Panc1 (cell line): ENCODE measurements at regions not wholly inside any gene's neighbourhood (a gene's known extent, or its start where the extent isn't known, plus 50 kb on each side); places are given as distances from the start of the nearest gene placed in this dataset.

Experiments
- ATAC-seq: fragments of 200-7000 bp; cut with Tn5 transposase; 2 replicates; pipeline ENCODE4 v1.9.1; 2020; ENCODE audit warnings: mild to moderate bottlenecking, moderate library complexity
- BruUV-seq: library from RNA; stranded (reverse); fragments of 400-500 nt; replicated peaks from 2 replicates; lab custom pipeline; 2021; lab: Mats Ljungman, UMichigan
- CTCF ChIA-PET: fragments of 300-600 bp; sonication (Branson Sonifier 250); formaldehyde crosslinking; loops from one replicate; lab custom pipeline; 2022; ENCODE audit warnings: antibody characterized with exemption; lab: Charles Lee
- POLR2A ChIA-PET: fragments of 300-600 bp; sonication (Branson Sonifier 250); formaldehyde crosslinking; loops from one replicate; lab custom pipeline; 2022; ENCODE audit warnings: antibody characterized with exemption; lab: Charles Lee
- DNase-seq: peaks from one replicate; pipeline ENCODE4 v3.0.0-alpha.2; 2010; ENCODE audit warnings: low read depth, low spot score
- H3K27ac ChIP-seq: 2 replicates; pipeline ENCODE4 v1.5.1; 2011; ENCODE audit warnings: mild to moderate bottlenecking, low read length, inconsistent platforms
- H3K27me3 ChIP-seq: fragments of 200-500 bp; sonication (Bioruptor generic); 2 replicates; pipeline ENCODE4 v1.6.0; 2014; ENCODE audit warnings: low read length, inconsistent platforms; ENCODE audit not compliant: control insufficient read depth, insufficient read depth
- H3K36me3 ChIP-seq: fragments of 200-500 bp; sonication (Bioruptor generic); 2 replicates; pipeline ENCODE4 v1.5.1; 2014; ENCODE audit warnings: inconsistent platforms, mild to moderate bottlenecking, low read length, moderate library complexity; ENCODE audit not compliant: control insufficient read depth, insufficient read depth
- H3K4me1 ChIP-seq: 2 replicates; pipeline ENCODE4 v1.5.1; 2011; ENCODE audit warnings: inconsistent platforms, mild to moderate bottlenecking, low read length, moderate library complexity; ENCODE audit not compliant: control insufficient read depth, insufficient read depth
- H3K4me3 ChIP-seq, 2 experiments: 2 replicates each; pipeline ENCODE4 v1.5.1; 2011 to 2012; ENCODE audit warnings: low read depth in 2 of 2, low read length in 2 of 2, mild to moderate bottlenecking in 2 of 2, inconsistent platforms in 1 of 2, moderate library complexity in 1 of 2
- H3K9me3 ChIP-seq: fragments of 200-500 bp; sonication (Bioruptor generic); 2 replicates; pipeline ENCODE4 v1.5.1; 2014; ENCODE audit warnings: low read depth, mild to moderate bottlenecking, inconsistent platforms, low read length, moderate library complexity; ENCODE audit not compliant: control insufficient read depth, insufficient read depth
- POLR2AphosphoS5 ChIP-seq: IDR thresholded peaks from 2 replicates; pipeline ENCODE4 v1.6.1; 2012; ENCODE audit warnings: mild to moderate bottlenecking, low read depth, low read length, moderate library complexity
- SIN3A ChIP-seq: IDR thresholded peaks from 2 replicates; pipeline ENCODE4 v1.6.1; 2012; ENCODE audit warnings: low read depth, mild to moderate bottlenecking, low read length, moderate library complexity, borderline replicate concordance; ENCODE audit not compliant: insufficient read depth
- TCF7L2 ChIP-seq: IDR thresholded peaks from 2 replicates; pipeline ENCODE4 v1.6.1; 2011; ENCODE audit warnings: mild to moderate bottlenecking, low read depth, low read length, inconsistent platforms
- in situ Hi-C: cut with HindIII; loops from 2 replicates; pipeline ENCODE4 v1.10.0; 2016; ENCODE audit warnings: low sequenced_read_pairs, low pct_unique_long_range_greater_than_20kb
- intact Hi-C: fragments of 100-400 bp; cut with micrococcal nuclease; formaldehyde crosslinking; loops from one replicate; pipeline ENCODE4 v1.10.0; 2022; ENCODE audit not compliant: unreplicated experiment
- TF ChIP-seq, protein P1 (sequence below): fragments of 450-650 bp; IDR thresholded peaks from 2 replicates; pipeline ENCODE4 v1.5.1; 2017; ENCODE audit warnings: mild to moderate bottlenecking
- TF ChIP-seq, protein P2 (sequence below), 2 experiments: IDR thresholded peaks; 2 replicates each; pipeline ENCODE4 v1.6.1; 2011 to 2012; ENCODE audit warnings: low read depth in 2 of 2, control low read depth in 1 of 2, low read length in 1 of 2, mild to moderate bottlenecking in 1 of 2, moderate library complexity in 1 of 2; ENCODE audit not compliant: insufficient read depth in 1 of 2

DNA sequence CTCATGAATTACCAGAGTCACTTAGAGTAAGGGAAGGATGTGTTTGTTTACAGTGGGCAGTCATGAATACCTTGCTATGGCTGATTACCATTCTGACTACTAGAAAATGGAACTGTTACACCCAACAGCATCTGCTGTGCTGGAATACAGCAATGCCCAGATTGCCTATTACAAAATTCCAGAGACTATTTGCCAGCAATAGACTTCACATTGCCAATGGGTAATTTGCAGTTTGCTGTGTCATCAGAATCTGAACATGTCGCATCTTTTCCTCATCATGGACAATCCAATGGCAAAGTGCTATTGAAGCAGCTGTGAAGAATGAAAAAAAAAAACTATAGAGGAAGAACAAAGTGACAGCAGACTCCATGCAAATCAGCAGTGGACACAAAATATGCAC is 356.6 kb downstream of the CXXC4 start:
- in situ Hi-C loops = no loop called here
- intact Hi-C loops = no loop called here
- no peaks in the 10 kb centered on the region for H3K4me1 ChIP-seq
- DNase-seq (no peak), ATAC-seq (no peak)
- ChIA-PET CTCF (no interaction called here), POLR2A (no interaction called here)
- H3K4me3 ChIP-seq = no peak overlapping the region
- BruUV-seq = no TSS peak
- TF ChIP-seq SIN3A (no peak), TCF7L2 (no peak), POLR2AphosphoS5 (no peak)
- TF ChIP-seq, protein P1, sequence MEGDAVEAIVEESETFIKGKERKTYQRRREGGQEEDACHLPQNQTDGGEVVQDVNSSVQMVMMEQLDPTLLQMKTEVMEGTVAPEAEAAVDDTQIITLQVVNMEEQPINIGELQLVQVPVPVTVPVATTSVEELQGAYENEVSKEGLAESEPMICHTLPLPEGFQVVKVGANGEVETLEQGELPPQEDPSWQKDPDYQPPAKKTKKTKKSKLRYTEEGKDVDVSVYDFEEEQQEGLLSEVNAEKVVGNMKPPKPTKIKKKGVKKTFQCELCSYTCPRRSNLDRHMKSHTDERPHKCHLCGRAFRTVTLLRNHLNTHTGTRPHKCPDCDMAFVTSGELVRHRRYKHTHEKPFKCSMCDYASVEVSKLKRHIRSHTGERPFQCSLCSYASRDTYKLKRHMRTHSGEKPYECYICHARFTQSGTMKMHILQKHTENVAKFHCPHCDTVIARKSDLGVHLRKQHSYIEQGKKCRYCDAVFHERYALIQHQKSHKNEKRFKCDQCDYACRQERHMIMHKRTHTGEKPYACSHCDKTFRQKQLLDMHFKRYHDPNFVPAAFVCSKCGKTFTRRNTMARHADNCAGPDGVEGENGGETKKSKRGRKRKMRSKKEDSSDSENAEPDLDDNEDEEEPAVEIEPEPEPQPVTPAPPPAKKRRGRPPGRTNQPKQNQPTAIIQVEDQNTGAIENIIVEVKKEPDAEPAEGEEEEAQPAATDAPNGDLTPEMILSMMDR = no peak
- TF ChIP-seq, protein P2, sequence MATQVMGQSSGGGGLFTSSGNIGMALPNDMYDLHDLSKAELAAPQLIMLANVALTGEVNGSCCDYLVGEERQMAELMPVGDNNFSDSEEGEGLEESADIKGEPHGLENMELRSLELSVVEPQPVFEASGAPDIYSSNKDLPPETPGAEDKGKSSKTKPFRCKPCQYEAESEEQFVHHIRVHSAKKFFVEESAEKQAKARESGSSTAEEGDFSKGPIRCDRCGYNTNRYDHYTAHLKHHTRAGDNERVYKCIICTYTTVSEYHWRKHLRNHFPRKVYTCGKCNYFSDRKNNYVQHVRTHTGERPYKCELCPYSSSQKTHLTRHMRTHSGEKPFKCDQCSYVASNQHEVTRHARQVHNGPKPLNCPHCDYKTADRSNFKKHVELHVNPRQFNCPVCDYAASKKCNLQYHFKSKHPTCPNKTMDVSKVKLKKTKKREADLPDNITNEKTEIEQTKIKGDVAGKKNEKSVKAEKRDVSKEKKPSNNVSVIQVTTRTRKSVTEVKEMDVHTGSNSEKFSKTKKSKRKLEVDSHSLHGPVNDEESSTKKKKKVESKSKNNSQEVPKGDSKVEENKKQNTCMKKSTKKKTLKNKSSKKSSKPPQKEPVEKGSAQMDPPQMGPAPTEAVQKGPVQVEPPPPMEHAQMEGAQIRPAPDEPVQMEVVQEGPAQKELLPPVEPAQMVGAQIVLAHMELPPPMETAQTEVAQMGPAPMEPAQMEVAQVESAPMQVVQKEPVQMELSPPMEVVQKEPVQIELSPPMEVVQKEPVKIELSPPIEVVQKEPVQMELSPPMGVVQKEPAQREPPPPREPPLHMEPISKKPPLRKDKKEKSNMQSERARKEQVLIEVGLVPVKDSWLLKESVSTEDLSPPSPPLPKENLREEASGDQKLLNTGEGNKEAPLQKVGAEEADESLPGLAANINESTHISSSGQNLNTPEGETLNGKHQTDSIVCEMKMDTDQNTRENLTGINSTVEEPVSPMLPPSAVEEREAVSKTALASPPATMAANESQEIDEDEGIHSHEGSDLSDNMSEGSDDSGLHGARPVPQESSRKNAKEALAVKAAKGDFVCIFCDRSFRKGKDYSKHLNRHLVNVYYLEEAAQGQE (IDR thresholded peaks at IDR 0.05; ENCODE audit: insufficient read depth in 1 of 2, low read depth in 2 of 2, low read length in 1 of 2) = no peak
- H3K36me3 ChIP-seq = no peaks in the 10 kb centered on the region
- H3K27me3 ChIP-seq = no peaks in the 10 kb centered on the region
- H3K9me3 ChIP-seq = no peaks in the 10 kb centered on the region
- no peak overlapping the region for H3K27ac ChIP-seq

DNA sequence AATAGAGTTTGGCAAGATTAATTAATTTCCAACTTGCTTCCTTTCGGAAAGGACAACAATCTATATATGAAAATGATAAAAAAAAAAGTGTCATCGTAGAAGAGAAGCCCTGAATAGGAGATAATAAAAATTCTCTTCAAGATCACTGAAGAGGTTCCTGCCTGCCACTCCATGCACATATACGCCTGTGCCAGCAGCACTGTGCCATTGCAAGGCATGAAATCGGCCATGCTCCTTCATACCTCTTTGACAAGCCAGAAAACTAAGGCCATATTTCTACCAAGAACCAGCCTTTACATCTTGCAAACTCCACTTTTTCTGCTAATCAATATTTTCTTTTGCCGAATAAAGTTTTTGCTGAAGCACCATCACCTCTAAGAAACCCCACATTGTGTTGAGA is 365.5 kb downstream of the CXXC4 start:
- Histone ChIP-seq H3K27me3 (no peaks in the 10 kb centered on the region), H3K27ac (no peak overlapping the region), H3K9me3 (no peaks in the 10 kb centered on the region), H3K4me1 (no peaks in the 10 kb centered on the region), H3K36me3 (no peaks in the 10 kb centered on the region), H3K4me3 (no peak overlapping the region)
- TF ChIP-seq, protein P2 (IDR thresholded peaks at IDR 0.05; ENCODE audit: insufficient read depth in 1 of 2, low read depth in 2 of 2, low read length in 1 of 2) = no peak
- no peak for TF ChIP-seq TCF7L2
- TF ChIP-seq SIN3A = no peak
- TF ChIP-seq, protein P1 = no peak
- no peak for TF ChIP-seq POLR2AphosphoS5
- BruUV-seq = no TSS peak
- ChIA-PET POLR2A (no interaction called here), CTCF (no interaction called here)
- DNase-seq (no peak), ATAC-seq (no peak)
- intact Hi-C loops (no loop called here), in situ Hi-C loops (no loop called here)
